GM10248 (cell line): ENCODE measurements at regions not wholly inside any gene's neighbourhood (a gene's known extent, or its start where the extent isn't known, plus 50 kb on each side); places are given as distances from the start of the nearest gene placed in this dataset.

Experiments used
- CTCF ChIA-PET: fragments of 300-600 bp; sonication (Branson Sonifier 250); formaldehyde crosslinking; extraction: SDS; loops from one replicate; lab custom pipeline; 2021; ENCODE audit warnings: antibody characterized with exemption; lab: Yijun Ruan, JAX
- POLR2A ChIA-PET: fragments of 350-650 bp; sonication (Branson Sonifier 250); formaldehyde crosslinking; extraction: SDS; loops from one replicate; lab custom pipeline; 2020; ENCODE audit warnings: antibody characterized with exemption; lab: Yijun Ruan, JAX
- DNase-seq: peaks from one replicate; pipeline ENCODE4 v3.0.0; 2012; ENCODE audit errors: extremely low spot score
- TF ChIP-seq, protein P1 (sequence below): IDR thresholded peaks from 2 replicates; pipeline ENCODE4 v1.5.1; 2012; ENCODE audit warnings: mild to moderate bottlenecking, low read depth; ENCODE audit errors: extremely low read depth, missing control alignments, control extremely low read depth

GRCh38 chr6:105553171-105553570 is 150.3 kb upstream of the PREP start:
- ChIA-PET POLR2A (no interaction called here), CTCF (interaction anchor here (2.2 kb wide), 1 partner anchor 21 kb away, joined by 5 read pairs; no protein-coding TSS in a partner anchor)
- TF ChIP-seq, protein P1, sequence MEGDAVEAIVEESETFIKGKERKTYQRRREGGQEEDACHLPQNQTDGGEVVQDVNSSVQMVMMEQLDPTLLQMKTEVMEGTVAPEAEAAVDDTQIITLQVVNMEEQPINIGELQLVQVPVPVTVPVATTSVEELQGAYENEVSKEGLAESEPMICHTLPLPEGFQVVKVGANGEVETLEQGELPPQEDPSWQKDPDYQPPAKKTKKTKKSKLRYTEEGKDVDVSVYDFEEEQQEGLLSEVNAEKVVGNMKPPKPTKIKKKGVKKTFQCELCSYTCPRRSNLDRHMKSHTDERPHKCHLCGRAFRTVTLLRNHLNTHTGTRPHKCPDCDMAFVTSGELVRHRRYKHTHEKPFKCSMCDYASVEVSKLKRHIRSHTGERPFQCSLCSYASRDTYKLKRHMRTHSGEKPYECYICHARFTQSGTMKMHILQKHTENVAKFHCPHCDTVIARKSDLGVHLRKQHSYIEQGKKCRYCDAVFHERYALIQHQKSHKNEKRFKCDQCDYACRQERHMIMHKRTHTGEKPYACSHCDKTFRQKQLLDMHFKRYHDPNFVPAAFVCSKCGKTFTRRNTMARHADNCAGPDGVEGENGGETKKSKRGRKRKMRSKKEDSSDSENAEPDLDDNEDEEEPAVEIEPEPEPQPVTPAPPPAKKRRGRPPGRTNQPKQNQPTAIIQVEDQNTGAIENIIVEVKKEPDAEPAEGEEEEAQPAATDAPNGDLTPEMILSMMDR: no peak
- no peak for DNase-seq

DNA sequence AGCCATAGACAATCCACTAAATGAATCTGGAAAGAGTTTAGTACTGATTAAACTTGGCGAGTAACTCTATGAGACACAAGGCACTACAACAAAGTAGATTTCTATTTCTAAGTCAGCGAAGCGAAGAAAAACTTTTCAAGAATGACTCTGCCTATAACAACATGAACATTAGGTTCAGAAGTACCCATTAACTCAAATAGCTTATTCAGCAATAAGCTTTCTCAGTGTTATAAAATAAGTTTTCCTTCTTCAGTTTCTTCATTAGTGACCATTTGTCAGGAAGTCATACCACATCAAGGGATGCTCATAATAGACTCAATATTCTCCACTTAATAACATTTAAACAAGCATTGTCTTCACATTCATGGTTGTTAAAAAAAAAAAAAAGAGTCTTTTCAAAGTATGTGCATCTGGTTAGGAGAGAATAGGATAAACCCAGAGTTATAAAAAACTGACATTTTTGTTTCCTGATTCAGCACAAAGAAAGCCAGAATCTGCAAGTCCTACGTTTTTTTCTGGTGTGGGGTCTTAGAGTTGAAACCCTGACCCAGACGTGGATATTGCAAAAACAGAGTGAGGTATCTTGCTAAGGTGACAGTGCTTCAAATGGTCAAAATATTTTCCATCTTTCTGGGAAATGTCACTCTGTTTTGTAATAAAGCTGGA is 148.2 kb upstream of the PREP start:
- TF ChIP-seq, protein P1: no peak
- POLR2A ChIA-PET: no interaction called here
- DNase-seq: no peak
- CTCF ChIA-PET: interaction anchor here (1.4 to 2.2 kb wide), 3 partner anchors 8 to 19 kb away, joined by 4 to 6 read pairs (median 5); no protein-coding TSS in a partner anchor

DNA sequence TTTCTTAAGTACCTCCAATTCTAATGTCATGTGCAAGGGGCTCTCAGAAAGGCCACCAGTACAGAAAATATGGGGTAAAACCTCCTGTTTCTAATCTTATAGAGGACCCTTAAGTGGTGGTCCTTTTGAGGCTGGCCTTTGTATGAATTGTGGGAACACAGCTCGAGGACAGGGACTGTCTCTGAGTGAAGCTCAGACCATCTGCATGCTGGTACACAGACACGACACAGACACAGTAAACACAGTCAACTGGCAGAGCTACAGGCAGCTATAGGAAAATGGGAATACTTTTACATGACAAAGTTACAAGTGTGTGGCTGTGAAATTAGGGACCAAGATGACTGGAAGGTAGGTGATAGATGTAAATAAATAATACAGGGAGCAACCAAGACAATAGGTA is 143.9 kb upstream of the PREP start:
- ChIA-PET CTCF (interaction anchor here (1.5 to 2.0 kb wide), 2 partner anchors 9 kb away, joined by 5 read pairs; no protein-coding TSS in a partner anchor), POLR2A (no interaction called here)
- TF ChIP-seq, protein P1: no peak
- DNase-seq: no peak

- TF ChIP-seq, protein P1: no peak
- no peak for DNase-seq
- POLR2A ChIA-PET: no interaction called here
- CTCF ChIA-PET: interaction anchor here (0.9 to 2.0 kb wide), 4 partner anchors 9 to 91 kb away, joined by 3 to 5 read pairs (median 4); no protein-coding TSS in a partner anchor
Measured at GRCh38 chr6:105545947-105546731, 143.3 kb upstream of the PREP start.

- CTCF ChIA-PET: interaction anchor here (0.9 to 2.0 kb wide), 4 partner anchors 8 to 92 kb away, joined by 3 to 5 read pairs (median 4); no protein-coding TSS in a partner anchor
- POLR2A ChIA-PET: no interaction called here
- TF ChIP-seq, protein P1: no peak
- no peak for DNase-seq
Measured at GRCh38 chr6:105545228-105545920, 142.5 kb upstream of the PREP start.

GRCh38 chr6:105539911-105540310 is 137.0 kb upstream of the PREP start:
- ChIA-PET POLR2A (no interaction called here), CTCF (interaction anchor here (0.9 to 1.6 kb wide), 3 partner anchors 11 to 137 kb away, joined by 3 to 6 read pairs (median 3); partner anchors contain the start of gene PREP)
- DNase-seq: no peak
- TF ChIP-seq, protein P1: no peak
